Fibroblast of peridontal ligament (primary cell): ENCODE measurements at regions not wholly inside any gene's neighbourhood (a gene's known extent, or its start where the extent isn't known, plus 50 kb on each side); places are given as distances from the start of the nearest gene placed in this dataset.

Experiments
- DNase-seq: peaks from one replicate; pipeline ENCODE4 v3.0.0-alpha.2; 2010; ENCODE audit errors: extremely low read depth

- no peak for DNase-seq
Observed at GRCh38 chr14:97866195-97866594, 1069.0 kb downstream of the VRK1 start.

GRCh38 chr14:97866664-97867063, 1069.5 kb downstream of the VRK1 start:
- no peak for DNase-seq

GRCh38 chr14:97873291-97873690, 1076.1 kb downstream of the VRK1 start:
- no peak for DNase-seq

- DNase-seq: no peak
Observed at GRCh38 chr14:97874394-97874793, 1077.2 kb downstream of the VRK1 start.

GRCh38 chr14:97878206-97878605, 1081.0 kb downstream of the VRK1 start:
- no peak for DNase-seq

GRCh38 chr14:97878727-97879126, 1081.5 kb downstream of the VRK1 start:
- DNase-seq: peak; percentile 3

- DNase-seq: no peak
Observed at GRCh38 chr14:97887690-97888089, 1090.5 kb downstream of the VRK1 start.

- no peak for DNase-seq
Observed at GRCh38 chr14:97888331-97888730, 1091.1 kb downstream of the VRK1 start.

GRCh38 chr14:97891515-97891914, 1094.3 kb downstream of the VRK1 start:
- no peak for DNase-seq

GRCh38 chr14:97894552-97894951, 1097.4 kb downstream of the VRK1 start:
- DNase-seq: no peak

- no peak for DNase-seq
Observed at GRCh38 chr14:97900196-97900854, 1103.1 kb downstream of the VRK1 start.

- no peak for DNase-seq
Observed at GRCh38 chr14:97902630-97903029, 1105.4 kb downstream of the VRK1 start.

- DNase-seq: no peak
Observed at GRCh38 chr14:97903821-97904220, 1106.6 kb downstream of the VRK1 start.

GRCh38 chr14:97912217-97912616, 1115.0 kb downstream of the VRK1 start:
- no peak for DNase-seq

GRCh38 chr14:97916100-97916499, 1118.9 kb downstream of the VRK1 start:
- DNase-seq: no peak

GRCh38 chr14:97916669-97917568, 1119.7 kb downstream of the VRK1 start:
- no peak for DNase-seq

GRCh38 chr14:97920201-97920600, 1123.0 kb downstream of the VRK1 start:
- DNase-seq: no peak

- DNase-seq: no peak
Observed at GRCh38 chr14:97921296-97921695, 1124.1 kb downstream of the VRK1 start.

GRCh38 chr14:97924922-97925613, 1127.9 kb downstream of the VRK1 start:
- DNase-seq: no peak

GRCh38 chr14:97930166-97930565, 1133.0 kb downstream of the VRK1 start:
- DNase-seq: no peak

- DNase-seq: no peak
Observed at GRCh38 chr14:97931273-97931672, 1134.1 kb downstream of the VRK1 start.

- DNase-seq: no peak
Observed at GRCh38 chr14:97942921-97943320, 1145.7 kb downstream of the VRK1 start.

- no peak for DNase-seq
Observed at GRCh38 chr14:97943619-97944018, 1146.4 kb downstream of the VRK1 start.
